ENCODE measurements at regions not wholly inside any gene's neighbourhood (a gene's known extent, or its start where the extent isn't known, plus 50 kb on each side); places are given as distances from the start of the nearest gene placed in this dataset.
"Not testable (repeated sequence)": the region's sequence is repeated elsewhere in the genome, so short reads cannot be mapped to it uniquely, and the experiment has no call there.

DNA sequence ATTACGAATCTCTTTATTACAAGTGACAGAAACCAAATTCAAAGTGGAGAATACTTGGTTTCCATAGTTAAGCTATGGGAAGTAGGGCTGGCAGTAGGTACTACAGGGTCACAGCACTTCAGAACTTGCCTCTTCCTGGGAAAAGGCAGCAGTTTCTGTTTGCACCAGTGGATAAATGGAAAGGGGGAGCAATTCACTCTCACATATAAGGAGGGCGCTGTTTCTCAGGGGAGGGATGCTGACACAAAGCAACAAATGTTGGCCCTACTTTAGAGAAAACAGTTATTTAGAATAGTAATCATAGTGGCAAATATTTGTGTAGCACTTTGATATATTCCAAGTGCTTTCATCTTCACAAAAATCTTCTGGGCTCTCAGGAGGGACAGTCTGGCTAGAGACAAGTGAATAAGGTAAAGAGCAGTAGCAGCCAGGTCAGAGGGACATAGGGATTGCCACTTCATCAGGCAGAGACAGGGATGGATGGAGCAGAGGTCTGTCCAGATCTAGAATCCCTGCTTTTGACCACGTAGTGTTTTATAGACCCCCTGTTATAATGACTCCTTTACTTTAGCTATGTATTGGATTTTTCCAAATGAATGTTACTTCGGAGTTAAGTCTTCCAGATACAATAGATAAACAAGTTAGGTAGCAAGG is 554.8 kb upstream of the SGCD start:
- DNase-seq (ENCODE audit: low read depth) = no peak

DNA sequence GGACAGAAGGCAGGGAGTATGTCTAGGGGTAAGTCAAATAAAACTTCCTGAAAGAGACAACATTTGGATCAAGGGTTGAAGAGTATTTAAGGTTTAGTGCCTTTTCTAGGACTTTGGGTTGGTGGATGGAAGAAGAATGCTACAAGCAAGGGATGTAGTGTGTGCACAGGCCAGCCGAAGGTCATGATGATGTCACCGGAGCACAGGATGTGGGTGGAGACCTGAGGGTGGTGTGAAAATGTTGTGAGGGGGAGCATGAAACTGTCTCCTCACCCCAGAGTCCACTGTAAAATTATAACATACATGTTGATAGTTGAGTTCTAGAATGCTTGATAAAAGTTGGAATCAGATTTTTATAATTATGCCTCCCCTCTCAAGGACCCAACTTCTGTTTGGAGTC is 553.3 kb upstream of the SGCD start:
- DNase-seq (ENCODE audit: low read depth) = peak; percentile 9

DNA sequence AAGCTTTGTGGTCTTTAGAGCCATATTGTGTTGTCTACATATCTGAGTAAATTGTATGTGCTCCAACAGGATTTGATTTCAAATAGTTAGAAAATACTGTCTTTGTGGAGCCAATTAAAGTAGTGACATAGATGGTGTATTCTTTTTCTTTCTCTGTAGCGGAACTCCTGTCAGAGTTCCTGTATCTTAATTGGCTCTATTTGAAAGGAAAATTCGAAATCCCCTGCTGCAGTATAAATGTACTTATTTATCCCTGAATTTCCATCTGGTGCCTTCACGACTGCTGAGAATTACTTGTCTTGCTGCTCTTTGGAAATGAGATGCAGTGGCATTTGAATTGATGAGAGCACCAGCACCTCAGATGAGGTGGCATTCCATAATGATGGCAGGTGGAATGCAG is 546.7 kb upstream of the SGCD start:
- no peak for DNase-seq (ENCODE audit: low read depth)

DNA sequence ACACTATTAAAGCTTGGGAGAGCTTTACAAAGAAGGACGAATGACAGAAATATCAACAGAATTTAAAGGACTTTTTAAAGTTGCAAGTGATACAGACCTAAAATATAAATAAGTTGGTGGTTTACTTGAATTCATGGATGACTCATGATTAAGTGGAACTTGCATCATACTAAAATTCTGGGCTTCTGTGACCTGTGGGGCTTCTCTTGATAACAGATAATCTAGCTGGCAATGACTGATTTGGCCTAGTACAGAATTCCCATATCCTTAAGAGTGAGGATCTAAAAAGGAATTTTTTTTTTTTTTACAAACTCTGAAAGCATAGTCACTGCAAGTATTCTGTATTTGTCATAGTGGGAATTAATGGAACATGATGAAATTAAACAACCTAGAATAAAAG is 543.7 kb upstream of the SGCD start:
- no peak for DNase-seq (ENCODE audit: low read depth)

GRCh38 chr5:155783791-155784190 is 543.2 kb upstream of the SGCD start:
- DNase-seq (ENCODE audit: low read depth) = no peak

- no peak for DNase-seq (ENCODE audit: low read depth)
These were observed 540.9 kb upstream of the SGCD start for GRCh38 chr5:155786108-155786507.

DNA sequence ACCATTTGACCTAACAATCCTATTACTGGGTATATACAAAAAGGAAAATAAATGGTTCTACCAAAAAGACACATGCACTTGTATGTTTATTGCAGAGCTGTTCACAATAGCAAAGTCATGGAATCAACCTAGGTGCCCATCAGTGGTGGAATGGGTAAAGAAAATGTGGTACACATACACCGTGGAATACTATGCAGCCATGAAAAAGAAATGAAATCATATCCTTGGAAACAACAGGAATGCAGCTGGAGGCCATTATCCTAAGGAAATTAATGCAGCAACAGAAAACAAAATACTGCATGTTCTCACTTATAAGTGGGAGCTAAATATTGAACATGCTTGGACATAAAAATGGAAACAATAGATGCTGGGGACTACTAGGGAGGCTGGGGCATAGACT is 534.1 kb upstream of the SGCD start:
- no peak for DNase-seq (ENCODE audit: low read depth)

DNA sequence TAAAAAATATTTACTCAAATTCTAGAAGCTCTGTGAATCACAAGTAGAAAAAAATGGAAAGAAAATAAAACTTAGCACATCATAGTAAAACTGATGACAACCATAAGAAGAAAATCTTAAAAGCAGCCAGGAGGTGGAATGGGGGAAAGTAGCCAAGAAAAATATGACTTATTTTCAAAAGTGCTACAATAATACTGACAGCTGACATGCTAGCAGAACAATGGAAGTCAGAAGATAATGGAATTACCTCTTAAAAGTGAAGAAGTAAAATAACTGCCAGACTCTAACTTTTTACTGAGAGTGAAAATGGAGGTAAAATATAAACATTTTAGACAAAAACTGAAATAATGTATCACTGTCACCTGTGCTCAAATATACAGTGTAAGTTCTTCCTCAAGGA is 532.2 kb upstream of the SGCD start:
- DNase-seq (ENCODE audit: low read depth) = no peak

DNA sequence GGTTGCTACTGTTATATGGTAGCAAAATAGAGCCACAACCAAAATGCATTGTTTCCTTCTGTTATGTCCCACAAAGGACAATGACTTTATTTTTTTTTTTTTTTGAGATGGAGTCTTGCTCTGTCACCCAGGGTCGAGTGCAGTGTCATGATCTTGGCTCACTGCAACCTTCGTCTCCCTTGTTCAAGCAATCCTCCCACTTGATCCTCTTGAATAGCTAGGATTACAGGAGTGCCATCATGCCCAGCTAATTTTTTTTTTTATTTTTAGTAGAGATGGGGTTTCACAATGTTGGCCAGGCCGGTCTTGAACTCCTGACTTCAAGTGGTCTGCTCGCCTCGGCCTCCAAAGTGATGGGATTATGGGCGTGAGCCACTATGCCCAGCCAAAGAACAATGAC is 527.7 kb upstream of the SGCD start:
- DNase-seq (ENCODE audit: low read depth) = no peak

- no peak for DNase-seq (ENCODE audit: low read depth)
These were observed 518.9 kb upstream of the SGCD start for GRCh38 chr5:155807884-155808576.

GRCh38 chr5:155815248-155815647 is 511.7 kb upstream of the SGCD start:
- no peak for DNase-seq (ENCODE audit: low read depth)

- DNase-seq (ENCODE audit: low read depth) = no peak
These were observed 504.8 kb upstream of the SGCD start for GRCh38 chr5:155822177-155822576.

- DNase-seq (ENCODE audit: low read depth) = no peak
These were observed 500.1 kb upstream of the SGCD start for GRCh38 chr5:155826611-155827507.

GRCh38 chr5:155827508-155827815 is 499.5 kb upstream of the SGCD start:
- DNase-seq (ENCODE audit: low read depth) = not testable (repeated sequence)

DNA sequence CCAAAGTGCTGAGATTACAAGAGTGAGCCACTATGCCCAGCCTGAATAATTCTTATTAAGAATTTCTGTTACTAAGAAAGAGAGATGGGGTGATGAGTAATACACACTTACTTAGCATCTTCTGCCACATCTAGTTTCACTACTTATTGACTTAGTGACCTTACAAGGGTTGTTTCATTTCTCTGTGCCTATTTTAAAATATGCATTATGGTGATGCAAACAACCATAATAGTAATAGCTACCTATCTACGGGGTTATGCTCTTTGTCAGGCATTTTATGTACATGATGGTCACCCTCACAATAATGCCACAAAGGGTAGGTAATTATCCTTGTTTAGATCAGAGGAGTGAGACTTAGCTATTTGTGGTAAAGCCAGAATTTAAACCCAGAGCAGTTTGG is 499.0 kb upstream of the SGCD start:
- DNase-seq (ENCODE audit: low read depth) = no peak

GRCh38 chr5:155831491-155831890 is 495.5 kb upstream of the SGCD start:
- no peak for DNase-seq (ENCODE audit: low read depth)

DNA sequence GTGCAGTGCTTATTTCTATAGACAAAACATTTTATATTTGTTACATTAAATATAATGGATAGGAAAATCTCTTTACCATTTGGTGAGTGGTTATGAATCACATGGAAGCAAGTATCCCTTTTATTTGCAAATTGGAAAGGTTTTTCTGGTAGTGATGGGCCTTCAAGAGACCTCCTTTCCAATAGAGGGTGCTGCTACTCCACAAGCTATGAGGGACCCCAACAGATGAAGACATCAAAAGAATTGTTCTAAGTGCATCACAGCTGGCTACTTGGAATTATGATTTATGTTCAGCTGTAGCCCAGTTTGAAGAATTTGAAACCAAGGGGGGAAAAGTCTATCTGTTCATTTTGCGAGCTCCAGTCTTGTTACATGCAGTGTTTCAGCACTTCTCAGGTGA is 493.7 kb upstream of the SGCD start:
- no peak for DNase-seq (ENCODE audit: low read depth)

DNA sequence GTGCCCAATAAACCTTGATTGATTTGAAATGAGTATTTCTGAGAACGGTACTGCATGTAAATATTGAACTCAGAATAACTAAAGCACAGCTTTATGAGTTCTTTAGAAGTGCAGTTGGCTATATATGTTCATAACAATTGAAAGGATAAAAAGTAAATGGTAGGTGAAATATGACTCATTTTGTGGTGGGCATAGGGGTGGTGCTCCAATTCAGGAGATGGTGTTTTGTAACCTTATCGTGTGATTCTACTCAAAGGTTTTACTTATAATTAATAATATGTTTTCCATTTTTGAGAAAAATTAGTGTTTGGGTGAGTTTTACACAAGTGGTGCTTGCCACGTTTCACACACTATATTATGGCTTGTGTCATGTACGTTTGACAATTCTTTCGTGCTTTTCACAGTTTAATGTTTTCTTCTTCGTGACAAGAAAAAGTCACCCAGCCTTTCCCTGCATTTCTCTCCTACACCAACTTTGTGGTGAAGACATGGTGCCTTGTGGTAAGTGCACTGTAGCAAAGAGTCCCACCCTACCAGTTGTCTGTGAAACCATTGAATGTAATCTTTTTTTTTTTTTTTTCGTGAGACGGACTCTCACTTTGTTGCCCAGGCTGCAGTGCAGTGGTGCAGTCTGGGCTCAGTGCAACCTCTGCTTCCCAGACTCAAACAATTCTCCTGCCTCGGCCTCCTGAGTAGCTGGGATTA is 492.5 kb upstream of the SGCD start:
- no peak for DNase-seq (ENCODE audit: low read depth)

GRCh38 chr5:155836089-155836803 is 490.7 kb upstream of the SGCD start:
- no peak for DNase-seq (ENCODE audit: low read depth)

- no peak for DNase-seq (ENCODE audit: low read depth)
These were observed 488.6 kb upstream of the SGCD start for GRCh38 chr5:155838394-155838793.

- no peak for DNase-seq (ENCODE audit: low read depth)
These were observed 487.5 kb upstream of the SGCD start for GRCh38 chr5:155839251-155840037.
